B cell (primary cell): ENCODE measurements at regions not wholly inside any gene's neighbourhood (a gene's known extent, or its start where the extent isn't known, plus 50 kb on each side); places are given as distances from the start of the nearest gene placed in this dataset.

Experiments used
- ATAC-seq: fragments of 200-7000 bp; cut with Tn5 transposase; one replicate; pipeline ENCODE4 v1.10.0; 2021; ENCODE audit warnings: low read depth, mild to moderate bottlenecking, moderate number of reproducible peaks, moderate library complexity
- CTCF ChIA-PET: fragments of 350-600 bp; sonication (Branson Sonifier 250); formaldehyde crosslinking; loops from one replicate; lab custom pipeline; 2021; ENCODE audit warnings: antibody characterized with exemption, inconsistent platforms; lab: Charles Lee
- POLR2A ChIA-PET: fragments of 350-600 bp; sonication (Branson Sonifier 250); formaldehyde crosslinking; loops from one replicate; lab custom pipeline; 2021; ENCODE audit warnings: antibody characterized with exemption; lab: Charles Lee
- DNase-seq: peaks from one replicate; pipeline ENCODE4 v3.0.0; 2013
- H2AFZ ChIP-seq: 2 replicates; pipeline ENCODE4 v1.6.1; 2012; ENCODE audit warnings: mild to moderate bottlenecking, low read depth, low read length; ENCODE audit not compliant: insufficient read depth, poor library complexity, severe bottlenecking
- H3K27ac ChIP-seq, 2 donors: 1 replicate in 1 of 2; 2 replicates in 1 of 2; pipeline ENCODE4 v1.5.1; 2012 to 2013; ENCODE audit warnings: low read length in 2 of 2, mild to moderate bottlenecking in 2 of 2, moderate library complexity in 1 of 2
- H3K27me3 ChIP-seq, 4 experiments: fragments of 200-600 bp in 1 of 4; sonication (generic) in 1 of 4; replicated peaks in 1 of 4; 1 replicate in 2 of 4; 2 replicates in 2 of 4; pipeline versions ENCODE4 v1.6.1 to v1.7.0; 2013 to 2016; ENCODE audit warnings: low read length in 3 of 4, mild to moderate bottlenecking in 2 of 4, mixed read lengths in 1 of 4, moderate library complexity in 1 of 4; ENCODE audit not compliant: insufficient read depth in 4 of 4, control insufficient read depth in 3 of 4; ENCODE audit errors: control extremely low read depth in 1 of 4
- H3K36me3 ChIP-seq, 2 experiments: replicated peaks in 1 of 2; 1 replicate in 1 of 2; 2 replicates in 1 of 2; pipeline versions ENCODE4 v1.6.1 to v1.7.1; 2013; ENCODE audit warnings: low read length in 1 of 2; ENCODE audit not compliant: insufficient read depth in 2 of 2, control insufficient read depth in 1 of 2; ENCODE audit errors: control extremely low read depth in 1 of 2, extremely low read depth in 1 of 2
- H3K4me1 ChIP-seq, 2 donors: fragments of 200-600 bp in 1 of 2; sonication (generic) in 1 of 2; 1 replicate in 1 of 2; 2 replicates in 1 of 2; pipeline versions ENCODE4 v1.5.1 to v1.6.1; 2013 to 2017; ENCODE audit warnings: low read length in 2 of 2; ENCODE audit not compliant: control insufficient read depth in 2 of 2, insufficient read depth in 2 of 2
- H3K4me2 ChIP-seq: replicated peaks from 2 replicates; pipeline ENCODE3; 2012; ENCODE audit warnings: mild to moderate bottlenecking, low read depth, low read length; ENCODE audit not compliant: poor library complexity, severe bottlenecking
- H3K4me3 ChIP-seq, 5 experiments: fragments of 200-600 bp in 1 of 5; sonication (generic) in 1 of 5; 1 replicate in 3 of 5; 2 replicates in 2 of 5; pipeline versions ENCODE4 v1.5.1 to v1.7.0; 2011 to 2016; ENCODE audit warnings: low read length in 4 of 5, mild to moderate bottlenecking in 4 of 5, low read depth in 2 of 5, control low read depth in 1 of 5, moderate library complexity in 1 of 5; ENCODE audit not compliant: insufficient read depth in 1 of 5; ENCODE audit errors: control extremely low read depth in 1 of 5, extremely low read depth in 1 of 5
- H3K79me2 ChIP-seq: fragments of 200-600 bp; sonication (generic); one replicate; pipeline ENCODE4 v1.6.0; 2016; ENCODE audit warnings: low read length; ENCODE audit not compliant: control insufficient read depth, insufficient read depth
- H3K9ac ChIP-seq: fragments of 200-600 bp; sonication (generic); 2 replicates; pipeline ENCODE4 v1.6.1; 2017; ENCODE audit warnings: mild to moderate bottlenecking, low read length, moderate library complexity
- H3K9me3 ChIP-seq, 3 donors: one replicate each; pipeline versions ENCODE4 v1.6.1 to v1.7.1; 2013; ENCODE audit warnings: low read length in 2 of 3; ENCODE audit not compliant: control insufficient read depth in 2 of 3, insufficient read depth in 1 of 3; ENCODE audit errors: control extremely low read depth in 1 of 3
- H4K20me1 ChIP-seq: 2 replicates; pipeline ENCODE4 v1.6.0; 2012; ENCODE audit warnings: mild to moderate bottlenecking, low read length; ENCODE audit not compliant: insufficient read depth, control insufficient read depth, poor library complexity, severe bottlenecking
- H3K27ac Mint-ChIP-seq: one replicate; pipeline ENCODE4 v1.8.0; 2021; ENCODE audit warnings: mixed read lengths
- H3K27me3 Mint-ChIP-seq: one replicate; pipeline ENCODE4 v1.8.0; 2021; ENCODE audit warnings: mixed read lengths
- H3K4me1 Mint-ChIP-seq: one replicate; pipeline ENCODE4 v1.8.0; 2021; ENCODE audit warnings: mixed read lengths
- H3K4me3 Mint-ChIP-seq: one replicate; pipeline ENCODE4 v1.8.0; 2021; ENCODE audit warnings: mixed read lengths
- H3K9me3 Mint-ChIP-seq: one replicate; pipeline ENCODE4 v1.8.0; 2022; ENCODE audit warnings: mixed read lengths; ENCODE audit not compliant: insufficient read depth
- EZH2 ChIP-seq: IDR thresholded peaks from 2 replicates; pipeline ENCODE4 v1.6.1; 2012; ENCODE audit warnings: borderline replicate concordance, low read depth, mild to moderate bottlenecking, moderate library complexity, low read length; ENCODE audit not compliant: insufficient read depth, poor library complexity, severe bottlenecking
- WGBS: methylation state at CpG from one replicate; pipeline ENCODE4 v1.1.5; 2013; ENCODE audit warnings: missing lambda C conversion rate; ENCODE audit not compliant: insufficient coverage; 5-methylcytosine and 5-hydroxymethylcytosine counted together
- intact Hi-C: fragments of 100-400 bp; cut with micrococcal nuclease; formaldehyde crosslinking; loops from one replicate; pipeline ENCODE4 v1.10.0; 2022
- TF ChIP-seq, protein P1 (sequence below): fragments of 200-600 bp; IDR thresholded peaks from one replicate; pipeline ENCODE4 v1.8.0; 2022; ENCODE audit warnings: antibody characterized with exemption, mild to moderate bottlenecking

DNA sequence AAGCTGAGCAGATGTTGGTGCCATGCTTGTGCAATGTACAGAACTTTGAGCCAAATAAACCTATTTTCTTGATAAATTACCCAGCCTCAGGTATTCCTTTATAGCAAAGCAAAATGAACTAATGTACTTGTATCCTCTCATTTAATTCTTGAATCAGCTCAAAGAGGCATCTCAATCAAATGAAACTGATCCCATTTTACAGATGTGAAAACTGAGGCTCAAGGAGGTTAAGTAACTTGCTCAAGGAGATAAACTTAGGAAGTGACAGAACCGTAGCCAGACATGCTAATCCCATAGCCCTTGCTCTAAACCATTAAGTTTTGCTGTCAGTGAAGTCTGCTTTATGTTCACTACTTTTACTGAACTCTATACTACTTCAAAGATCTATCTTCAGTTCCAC is 467.0 kb upstream of the UBE2E3 start:
- H3K27ac ChIP-seq, result no peak overlapping the region
- H3K4me1 Mint-ChIP-seq, result peaks cover 5% of the 10 kb centered on the region
- 75% methylated on average over 1 of the region's 1 CpG for WGBS
- H3K79me2 ChIP-seq, result no peaks in the 10 kb centered on the region
- no peak overlapping the region for H3K9ac ChIP-seq
- DNase-seq, result no peak
- TF ChIP-seq EZH2, result no peak
- TF ChIP-seq, protein P1, sequence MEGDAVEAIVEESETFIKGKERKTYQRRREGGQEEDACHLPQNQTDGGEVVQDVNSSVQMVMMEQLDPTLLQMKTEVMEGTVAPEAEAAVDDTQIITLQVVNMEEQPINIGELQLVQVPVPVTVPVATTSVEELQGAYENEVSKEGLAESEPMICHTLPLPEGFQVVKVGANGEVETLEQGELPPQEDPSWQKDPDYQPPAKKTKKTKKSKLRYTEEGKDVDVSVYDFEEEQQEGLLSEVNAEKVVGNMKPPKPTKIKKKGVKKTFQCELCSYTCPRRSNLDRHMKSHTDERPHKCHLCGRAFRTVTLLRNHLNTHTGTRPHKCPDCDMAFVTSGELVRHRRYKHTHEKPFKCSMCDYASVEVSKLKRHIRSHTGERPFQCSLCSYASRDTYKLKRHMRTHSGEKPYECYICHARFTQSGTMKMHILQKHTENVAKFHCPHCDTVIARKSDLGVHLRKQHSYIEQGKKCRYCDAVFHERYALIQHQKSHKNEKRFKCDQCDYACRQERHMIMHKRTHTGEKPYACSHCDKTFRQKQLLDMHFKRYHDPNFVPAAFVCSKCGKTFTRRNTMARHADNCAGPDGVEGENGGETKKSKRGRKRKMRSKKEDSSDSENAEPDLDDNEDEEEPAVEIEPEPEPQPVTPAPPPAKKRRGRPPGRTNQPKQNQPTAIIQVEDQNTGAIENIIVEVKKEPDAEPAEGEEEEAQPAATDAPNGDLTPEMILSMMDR, result no peak
- no peak overlapping the region for H3K4me3 Mint-ChIP-seq
- no peaks in the 10 kb centered on the region for H3K36me3 ChIP-seq
- POLR2A ChIA-PET, result no interaction called here
- H3K4me1 ChIP-seq, result no peaks in the 10 kb centered on the region
- H3K27ac Mint-ChIP-seq, result no peak overlapping the region
- no peak overlapping the region for H3K4me2 ChIP-seq
- H3K27me3 ChIP-seq, result no peaks in the 10 kb centered on the region
- no peak for ATAC-seq
- intact Hi-C loops, result no loop called here
- no peak overlapping the region for H3K4me3 ChIP-seq
- no peak overlapping the region for H2AFZ ChIP-seq
- no peaks in the 10 kb centered on the region for H3K9me3 ChIP-seq
- CTCF ChIA-PET, result no interaction called here
- peaks cover 4% of the 10 kb centered on the region for H3K27me3 Mint-ChIP-seq
- H3K9me3 Mint-ChIP-seq, result no peaks in the 10 kb centered on the region
- H4K20me1 ChIP-seq, result no peaks in the 10 kb centered on the region

DNA sequence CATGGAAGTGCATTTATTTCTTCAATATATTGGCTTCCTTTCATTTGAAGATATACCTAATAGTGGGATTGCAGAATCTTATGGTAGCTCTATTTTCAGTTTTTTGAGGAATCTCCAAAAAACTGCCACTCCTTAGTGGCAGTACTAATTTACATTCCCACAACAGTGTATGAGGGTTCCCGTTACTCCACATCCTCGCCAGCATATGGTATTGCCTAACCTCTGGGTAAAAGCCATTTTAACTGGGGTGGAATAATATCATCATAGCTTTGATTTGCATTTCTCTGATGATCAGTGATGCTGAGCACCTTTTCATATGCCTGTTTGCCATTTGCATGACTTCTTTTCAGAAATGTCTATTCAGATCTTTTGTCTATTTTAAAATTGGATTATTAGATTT is 471.9 kb upstream of the UBE2E3 start:
- Histone ChIP-seq H3K27me3 (no peaks in the 10 kb centered on the region), H4K20me1 (no peaks in the 10 kb centered on the region), H3K9me3 (no peaks in the 10 kb centered on the region), H3K9ac (no peak overlapping the region), H2AFZ (no peak overlapping the region), H3K36me3 (no peaks in the 10 kb centered on the region), H3K4me1 (no peaks in the 10 kb centered on the region), H3K79me2 (no peaks in the 10 kb centered on the region), H3K4me3 (no peak overlapping the region), H3K4me2 (no peak overlapping the region), H3K27ac (no peak overlapping the region)
- intact Hi-C loops, result no loop called here
- ChIA-PET POLR2A (no interaction called here), CTCF (no interaction called here)
- Mint-ChIP-seq H3K27me3 (peaks cover 4% of the 10 kb centered on the region), H3K4me3 (no peak overlapping the region), H3K27ac (no peak overlapping the region), H3K4me1 (no peaks in the 10 kb centered on the region), H3K9me3 (no peaks in the 10 kb centered on the region)
- WGBS, result no CpG with 5 or more reads among the region's 2 CpGs
- TF ChIP-seq, protein P1, result no peak
- TF ChIP-seq EZH2, result no peak
- DNase-seq (no peak), ATAC-seq (no peak)
